Lower leg skin (tissue), 3 donors: ENCODE measurements at regions not wholly inside any gene's neighbourhood (a gene's known extent, or its start where the extent isn't known, plus 50 kb on each side); places are given as distances from the start of the nearest gene placed in this dataset.

ENCODE experiments used
- POLR2A ChIP-seq, 2 donors: fragments of 450-650 bp; IDR thresholded peaks; one replicate each; pipeline ENCODE4 v1.6.1; 2016 to 2017; ENCODE audit warnings: antibody characterized with exemption in 2 of 2, mild to moderate bottlenecking in 1 of 2, moderate library complexity in 1 of 2
- TF ChIP-seq, protein P1 (sequence below), 3 donors: fragments of 450-650 bp; IDR thresholded peaks; one replicate each; pipeline ENCODE4 v1.5.1; 2016; ENCODE audit warnings: antibody characterized with exemption in 3 of 3, mild to moderate bottlenecking in 3 of 3, moderate library complexity in 2 of 3

DNA sequence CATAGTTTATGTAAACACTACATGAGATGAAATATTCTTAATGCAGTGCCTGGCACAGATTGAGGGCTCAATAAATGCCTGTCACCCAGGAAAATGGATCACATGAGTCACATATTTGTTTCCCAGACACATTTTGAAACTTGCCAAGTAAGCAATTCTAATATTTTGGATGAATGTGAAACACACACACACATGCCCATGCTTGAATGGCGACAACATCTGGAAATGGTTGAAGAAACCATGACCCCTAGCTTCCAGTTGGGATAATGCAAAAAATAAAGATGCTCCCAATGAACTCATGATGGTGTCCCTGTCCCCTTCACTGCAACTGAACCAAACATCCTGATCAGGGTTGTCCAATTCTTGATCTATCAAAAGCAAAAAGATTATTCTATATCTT lies 797.3 kb downstream of the XPNPEP1 start:
- TF ChIP-seq, protein P1, sequence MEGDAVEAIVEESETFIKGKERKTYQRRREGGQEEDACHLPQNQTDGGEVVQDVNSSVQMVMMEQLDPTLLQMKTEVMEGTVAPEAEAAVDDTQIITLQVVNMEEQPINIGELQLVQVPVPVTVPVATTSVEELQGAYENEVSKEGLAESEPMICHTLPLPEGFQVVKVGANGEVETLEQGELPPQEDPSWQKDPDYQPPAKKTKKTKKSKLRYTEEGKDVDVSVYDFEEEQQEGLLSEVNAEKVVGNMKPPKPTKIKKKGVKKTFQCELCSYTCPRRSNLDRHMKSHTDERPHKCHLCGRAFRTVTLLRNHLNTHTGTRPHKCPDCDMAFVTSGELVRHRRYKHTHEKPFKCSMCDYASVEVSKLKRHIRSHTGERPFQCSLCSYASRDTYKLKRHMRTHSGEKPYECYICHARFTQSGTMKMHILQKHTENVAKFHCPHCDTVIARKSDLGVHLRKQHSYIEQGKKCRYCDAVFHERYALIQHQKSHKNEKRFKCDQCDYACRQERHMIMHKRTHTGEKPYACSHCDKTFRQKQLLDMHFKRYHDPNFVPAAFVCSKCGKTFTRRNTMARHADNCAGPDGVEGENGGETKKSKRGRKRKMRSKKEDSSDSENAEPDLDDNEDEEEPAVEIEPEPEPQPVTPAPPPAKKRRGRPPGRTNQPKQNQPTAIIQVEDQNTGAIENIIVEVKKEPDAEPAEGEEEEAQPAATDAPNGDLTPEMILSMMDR (IDR thresholded peaks at IDR 0.05), result no peak
- no peak for TF ChIP-seq POLR2A (IDR thresholded peaks at IDR 0.05)
